DOHH2 (cell line): ENCODE measurements at regions not wholly inside any gene's neighbourhood (a gene's known extent, or its start where the extent isn't known, plus 50 kb on each side); places are given as distances from the start of the nearest gene placed in this dataset.

Source experiments
- CTCF ChIP-seq: fragments of 200-600 bp; sonication (generic); IDR thresholded peaks from one replicate; pipeline ENCODE4 v1.5.1; 2014; ENCODE audit warnings: antibody characterized with exemption, mild to moderate bottlenecking, low read depth, low read length; ENCODE audit not compliant: poor library complexity, severe bottlenecking
- EZH2phosphoT487 ChIP-seq: fragments of 200-600 bp; sonication (generic); IDR thresholded peaks from 2 replicates; pipeline ENCODE4 v1.6.1; 2017; ENCODE audit warnings: borderline replicate concordance, mild to moderate bottlenecking, antibody characterized with exemption, low read length, moderate library complexity, mixed read lengths

DNA sequence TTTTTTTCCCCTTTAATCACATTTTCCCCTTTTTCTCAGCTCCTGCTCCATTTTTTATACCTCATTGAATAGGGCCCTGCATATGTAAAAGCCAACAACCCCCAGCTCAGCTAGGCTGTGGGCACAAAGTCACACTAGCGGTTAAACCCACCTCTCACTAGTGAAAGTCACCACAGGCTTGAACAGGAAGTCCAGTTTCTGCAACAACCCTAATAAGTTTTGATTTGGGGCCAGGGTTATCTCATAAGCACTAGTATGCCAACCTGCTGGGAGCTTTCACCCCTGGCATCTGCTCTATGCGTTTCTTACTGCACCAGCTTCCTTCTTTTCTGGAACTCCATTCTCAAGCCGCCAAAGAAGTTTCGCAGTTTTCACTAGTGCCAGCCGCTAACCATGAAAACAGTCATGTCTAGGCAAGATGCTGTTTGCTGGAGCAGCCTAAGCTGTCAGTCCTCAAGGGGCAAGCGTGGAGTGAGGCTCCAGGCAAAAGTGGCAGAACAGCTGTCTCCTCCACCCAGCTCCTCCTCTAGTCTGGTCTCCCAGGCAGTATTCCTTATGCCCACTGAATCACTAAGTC, 197.0 kb upstream of the MEIS1 start:
- TF ChIP-seq EZH2phosphoT487 (no peak), CTCF (no peak)
